ENCODE measurements at regions not wholly inside any gene's neighbourhood (a gene's known extent, or its start where the extent isn't known, plus 50 kb on each side); places are given as distances from the start of the nearest gene placed in this dataset.

DNA sequence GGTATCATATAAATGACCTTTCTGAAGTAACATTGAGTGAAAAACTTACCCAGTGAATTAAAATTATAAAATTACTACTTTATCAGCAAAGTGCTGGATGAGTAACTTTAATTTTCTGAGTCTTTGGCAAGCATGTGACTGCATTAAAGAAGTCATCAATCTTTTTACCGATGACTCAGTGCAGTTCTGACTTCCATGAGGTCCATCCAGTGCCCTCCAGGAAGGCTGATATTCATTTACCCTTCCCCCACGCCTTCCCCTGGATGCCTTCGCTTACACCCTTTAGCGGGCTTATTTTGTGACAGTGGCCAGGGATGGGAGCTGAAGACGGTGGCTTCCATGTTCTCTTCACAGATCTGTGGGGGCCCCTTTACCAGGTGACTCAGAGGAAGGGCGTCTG lies 572.9 kb upstream of the PFKP start:
- DNase-seq = no peak

DNA sequence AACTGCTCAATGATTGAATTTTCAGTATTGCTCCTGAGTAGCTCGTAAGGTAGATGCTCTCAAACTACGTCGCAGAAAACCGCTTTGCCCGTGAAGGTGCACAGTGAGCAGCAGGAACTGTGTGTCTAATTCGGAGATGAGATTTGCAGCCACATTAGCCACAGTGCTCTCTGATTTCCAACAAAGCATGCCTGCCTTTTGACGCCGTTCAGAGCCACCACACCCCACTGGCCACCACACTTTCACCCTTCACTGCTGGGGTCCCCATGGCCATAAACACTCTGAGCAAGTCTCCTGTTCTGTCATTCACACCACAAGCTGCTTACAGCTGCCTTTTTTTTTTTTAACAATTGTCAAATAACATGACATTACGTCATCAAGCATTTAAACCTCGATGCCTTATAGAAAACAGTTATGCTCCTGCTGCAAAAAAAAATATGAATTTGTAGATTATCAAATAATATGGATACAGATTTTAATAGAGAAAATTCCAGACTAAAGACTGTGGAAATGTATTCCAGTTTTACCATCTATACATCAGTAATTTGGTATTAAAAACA lies 578.8 kb upstream of the PFKP start:
- DNase-seq = no peak

DNA sequence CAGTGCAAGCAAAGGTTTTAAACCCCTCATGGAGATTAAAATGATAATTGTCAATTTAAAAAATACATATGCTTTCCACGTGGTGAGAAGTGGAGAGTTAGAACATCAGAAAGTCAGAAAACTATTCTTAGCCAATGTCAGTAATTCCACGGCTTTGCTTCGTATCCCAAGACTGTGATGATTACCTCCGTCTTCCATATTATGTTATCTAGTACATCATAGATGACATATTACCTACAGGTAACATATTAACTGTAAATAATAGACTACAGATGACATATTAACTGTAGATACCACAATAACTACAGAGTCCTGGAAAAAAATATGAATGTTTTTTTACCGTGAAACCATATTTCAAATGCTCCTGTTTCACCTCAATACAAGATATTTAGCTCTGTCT lies 579.4 kb upstream of the PFKP start:
- DNase-seq = no peak

DNA sequence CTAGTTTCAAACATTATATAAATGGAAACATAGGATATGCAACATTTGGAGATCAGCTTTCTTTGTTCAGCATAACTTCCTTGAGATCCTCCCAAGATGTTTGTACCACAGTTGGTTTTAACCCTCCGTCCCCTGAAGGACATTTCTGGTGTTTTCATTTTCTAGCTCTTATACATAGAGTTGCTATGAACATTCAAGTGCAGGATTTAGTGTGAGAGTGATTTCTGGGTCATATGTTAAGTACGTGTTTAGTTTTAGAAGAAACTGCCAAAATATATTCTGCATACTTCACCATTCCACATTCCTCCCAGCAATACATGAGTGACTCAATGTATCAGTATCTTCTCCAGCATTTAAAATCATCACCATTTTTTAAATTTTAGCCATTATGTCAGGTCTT lies 588.7 kb upstream of the PFKP start:
- DNase-seq = no peak

DNA sequence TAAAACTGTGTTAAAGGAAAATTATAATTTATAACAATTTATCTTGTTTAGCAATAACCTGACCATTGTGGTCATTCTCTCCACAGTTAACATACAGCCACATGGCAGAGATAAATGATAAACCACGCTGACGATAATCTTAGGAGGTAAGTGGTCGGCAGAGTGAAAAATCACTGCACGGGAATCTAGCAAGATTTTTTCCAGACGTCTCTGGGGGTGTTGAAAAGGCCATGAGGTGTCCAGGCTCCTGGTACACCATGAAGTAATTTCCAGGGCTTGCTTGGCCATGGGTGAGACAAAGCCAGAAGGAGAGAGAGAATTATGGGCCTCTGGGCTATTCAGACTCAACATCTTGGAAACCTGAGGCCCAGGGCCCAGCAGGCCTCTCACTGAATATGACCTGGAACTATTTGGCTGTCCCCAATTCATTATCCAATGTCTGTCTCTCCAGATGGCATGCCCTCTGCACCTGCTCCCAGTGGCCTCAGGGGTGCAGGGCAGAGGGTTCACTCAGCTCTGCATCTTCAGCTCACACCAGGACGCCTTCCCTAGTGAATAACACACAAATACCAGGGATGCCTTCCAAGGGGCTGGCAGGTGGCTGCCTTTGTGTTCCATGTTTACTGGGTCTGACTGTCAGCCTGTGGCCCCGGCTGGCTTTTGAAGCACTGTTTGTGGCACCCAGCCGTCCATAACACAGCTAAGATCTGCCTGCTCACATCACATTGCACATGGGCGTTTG lies 590.4 kb upstream of the PFKP start:
- no peak for DNase-seq

DNA sequence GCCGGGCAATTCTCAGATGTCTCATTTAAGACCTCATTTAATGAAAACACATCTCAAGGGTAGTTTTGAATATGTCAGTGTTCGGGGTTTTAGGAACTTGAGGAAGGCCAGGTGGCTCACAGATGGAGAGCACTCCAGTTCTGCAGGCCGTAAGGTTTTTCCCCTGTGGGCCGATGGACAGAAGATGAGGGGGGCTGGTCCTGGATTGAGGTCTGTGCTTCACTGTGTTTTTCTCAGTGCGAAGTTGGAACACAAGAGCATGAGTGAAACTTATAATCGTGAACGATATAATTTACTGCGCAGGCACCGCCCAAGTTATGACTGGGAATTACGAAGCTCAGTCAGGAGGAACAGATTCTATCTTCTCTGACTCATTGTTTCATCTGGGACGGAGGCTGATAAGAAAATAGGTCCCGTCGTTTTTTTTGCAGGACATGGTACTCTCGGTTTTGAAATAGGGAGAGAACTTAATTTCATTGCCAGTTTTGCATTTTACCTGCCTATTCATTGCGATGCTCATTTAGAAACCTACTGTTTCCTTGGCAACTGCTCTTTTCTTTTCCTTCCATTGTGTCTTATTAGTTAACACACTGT lies 591.0 kb upstream of the PFKP start:
- DNase-seq = no peak

DNA sequence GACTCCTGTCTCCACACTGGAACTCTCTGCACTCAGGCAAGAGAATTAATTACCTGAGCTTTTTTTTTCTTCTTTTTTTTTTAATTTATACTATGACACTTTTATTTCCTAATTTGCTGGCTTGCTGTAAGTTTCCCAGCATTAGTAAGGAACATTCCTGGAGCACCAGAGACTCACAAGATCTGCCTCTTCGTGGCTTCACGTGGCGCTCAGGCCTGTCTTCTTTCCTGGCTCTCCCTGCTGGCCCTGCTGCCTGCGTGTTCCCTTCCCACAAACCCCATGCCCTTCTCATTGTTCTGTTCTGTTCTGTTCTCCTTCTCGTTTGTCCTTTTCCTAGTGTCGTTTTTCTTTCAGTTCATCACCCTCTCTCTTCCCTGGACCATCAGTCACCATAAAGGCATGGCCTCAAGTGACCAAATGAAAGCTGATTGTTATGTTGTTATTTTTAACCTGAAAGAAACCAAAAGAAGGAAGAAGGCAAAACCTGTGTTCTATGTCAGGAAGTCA lies 591.6 kb upstream of the PFKP start:
- no peak for DNase-seq

DNA sequence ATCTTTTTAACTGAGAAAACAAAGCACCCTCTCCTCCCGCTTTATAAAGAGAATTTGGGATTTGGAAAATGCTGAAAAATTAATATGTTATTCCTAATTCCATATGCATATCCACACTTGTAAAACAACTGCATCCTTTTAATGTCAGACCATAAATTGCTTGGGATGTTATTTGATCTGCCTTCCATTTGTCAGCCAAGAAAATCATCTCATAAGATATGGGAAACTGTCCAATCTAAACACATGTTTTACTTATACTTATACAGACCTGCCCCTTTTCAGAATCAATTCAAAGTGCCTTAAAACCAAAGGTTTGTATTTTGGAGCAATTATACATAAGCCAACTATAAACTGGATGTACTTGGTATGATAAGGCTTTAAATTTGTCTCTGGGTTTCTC lies 595.5 kb upstream of the PFKP start:
- DNase-seq = no peak

DNA sequence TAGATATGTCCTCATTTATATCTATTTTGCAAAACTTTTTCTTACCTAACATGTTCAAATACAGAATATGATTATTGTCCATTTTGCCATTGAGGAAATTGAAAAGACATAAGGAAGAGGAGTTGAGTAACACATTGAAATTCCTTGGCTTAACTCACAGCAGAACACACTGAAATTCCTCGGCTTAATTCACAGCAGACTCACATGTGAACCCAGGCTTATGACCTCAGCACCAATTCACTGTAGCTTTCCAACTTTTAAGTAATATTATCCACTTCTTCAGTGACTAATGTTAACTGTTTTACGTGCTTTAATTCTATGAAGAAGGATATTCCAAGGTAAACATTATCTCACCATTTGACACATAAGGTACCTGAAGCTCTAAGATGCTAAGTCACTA lies 597.5 kb upstream of the PFKP start:
- no peak for DNase-seq

DNA sequence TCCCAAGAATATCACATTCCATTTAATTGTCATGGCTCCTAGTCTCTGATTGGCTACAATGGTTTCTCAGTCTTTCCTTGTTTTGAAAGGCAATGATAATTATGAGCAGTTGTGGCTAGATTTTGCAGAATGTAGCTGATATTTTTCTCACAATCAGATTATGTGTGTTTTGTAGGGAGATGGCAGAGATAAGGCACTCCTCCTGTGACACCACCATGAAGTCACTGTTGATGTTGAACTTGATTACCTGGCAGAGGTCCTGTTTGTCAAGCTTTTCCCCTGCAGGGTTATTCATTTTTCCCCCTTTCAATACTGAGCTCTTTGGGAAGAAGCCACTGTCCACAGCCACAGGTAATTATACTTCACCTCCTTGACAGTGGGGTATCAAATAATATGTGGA lies 602.9 kb upstream of the PFKP start:
- no peak for DNase-seq

DNA sequence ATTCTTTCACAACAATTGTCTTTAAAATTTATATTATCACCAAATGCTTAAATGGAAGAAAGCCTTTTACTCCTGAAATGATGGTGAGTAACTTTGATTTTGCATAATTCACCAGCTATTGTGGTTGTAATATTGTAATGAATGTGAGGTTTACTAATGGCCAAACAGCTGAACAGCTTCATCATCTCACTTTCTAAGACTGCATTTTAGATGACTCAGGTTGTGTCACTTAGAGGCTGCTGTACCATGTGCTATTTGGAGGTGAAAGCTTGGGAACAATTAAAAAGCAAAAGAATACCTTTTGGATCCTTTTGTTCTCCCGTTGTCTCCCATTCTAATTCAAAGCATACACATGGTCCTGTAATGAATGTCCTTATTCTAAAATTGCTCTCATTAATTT lies 604.0 kb upstream of the PFKP start:
- no peak for DNase-seq

DNA sequence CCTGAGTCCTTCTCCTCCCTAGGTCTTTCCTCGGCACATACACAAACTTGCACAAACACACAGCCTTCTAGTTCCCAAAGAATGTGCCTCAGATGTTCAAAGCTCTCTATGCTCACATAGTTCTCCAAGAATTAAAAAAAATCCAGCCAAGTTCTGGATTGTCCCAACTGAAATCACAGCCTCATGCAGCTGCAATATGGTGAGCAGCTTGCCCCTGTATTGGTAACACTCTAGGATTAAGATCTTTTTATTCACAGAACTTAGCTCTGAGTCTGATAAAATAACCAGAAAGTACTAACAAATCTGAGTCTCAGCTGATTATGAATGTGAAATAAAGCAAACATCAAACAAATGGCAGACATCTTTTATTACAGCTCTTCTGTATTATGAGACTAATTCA lies 604.8 kb upstream of the PFKP start:
- no peak for DNase-seq

DNA sequence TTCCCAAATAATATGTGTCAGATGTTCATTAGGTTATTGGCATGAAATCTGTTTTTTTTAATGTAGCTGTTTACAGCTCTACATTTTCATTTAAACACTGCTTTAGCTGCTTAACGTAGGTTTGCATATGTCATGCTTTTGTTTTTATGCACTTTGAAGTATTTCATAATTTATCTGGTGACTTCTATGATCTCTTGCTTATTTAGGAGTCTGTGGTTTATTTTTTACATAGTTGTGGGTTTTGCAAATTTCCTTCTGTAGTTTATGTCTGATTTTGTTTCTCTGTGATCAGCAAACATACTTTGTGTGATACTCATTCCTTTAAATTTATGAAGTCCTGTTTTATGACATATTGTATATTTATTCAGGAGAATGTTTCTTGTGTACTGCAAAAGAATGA lies 606.5 kb upstream of the PFKP start:
- DNase-seq = no peak

DNA sequence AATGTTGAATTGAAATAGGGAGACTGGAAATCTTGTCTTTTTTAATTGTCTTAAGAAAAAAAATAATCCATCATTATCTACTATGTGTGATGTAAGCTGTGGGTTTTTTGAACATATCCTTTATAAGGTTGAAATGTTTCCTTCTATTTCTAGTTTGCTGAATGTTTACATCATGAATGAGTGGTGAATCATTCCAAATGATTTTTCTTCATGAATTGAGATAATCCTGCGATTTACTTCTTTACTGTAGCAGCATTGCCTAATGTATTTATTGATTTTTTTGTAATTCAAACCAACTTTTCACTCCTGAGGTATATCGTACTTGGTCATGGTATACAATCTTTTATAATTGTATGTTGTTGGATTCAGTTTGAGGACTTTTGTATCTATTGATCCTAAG lies 607.6 kb upstream of the PFKP start:
- DNase-seq = no peak

DNA sequence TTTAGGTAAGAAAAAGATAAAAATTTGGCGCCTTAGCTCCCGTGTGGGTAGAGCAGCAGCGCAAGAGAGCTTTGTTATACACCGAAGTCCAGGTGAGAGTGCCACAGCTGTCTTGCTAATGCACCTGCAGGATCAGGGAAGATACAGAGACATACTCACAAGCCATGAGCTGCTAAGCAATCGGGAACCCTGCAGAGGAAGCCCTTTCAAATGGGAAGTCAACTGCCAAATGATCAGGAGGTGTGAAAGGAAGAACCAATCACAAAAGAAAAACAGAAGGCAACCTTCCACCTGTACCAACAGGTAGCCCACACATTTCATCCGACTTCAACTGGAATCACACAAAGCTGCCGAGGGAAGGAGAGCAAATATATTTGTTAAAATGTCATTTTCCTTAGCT lies 610.5 kb upstream of the PFKP start:
- no peak for DNase-seq

DNA sequence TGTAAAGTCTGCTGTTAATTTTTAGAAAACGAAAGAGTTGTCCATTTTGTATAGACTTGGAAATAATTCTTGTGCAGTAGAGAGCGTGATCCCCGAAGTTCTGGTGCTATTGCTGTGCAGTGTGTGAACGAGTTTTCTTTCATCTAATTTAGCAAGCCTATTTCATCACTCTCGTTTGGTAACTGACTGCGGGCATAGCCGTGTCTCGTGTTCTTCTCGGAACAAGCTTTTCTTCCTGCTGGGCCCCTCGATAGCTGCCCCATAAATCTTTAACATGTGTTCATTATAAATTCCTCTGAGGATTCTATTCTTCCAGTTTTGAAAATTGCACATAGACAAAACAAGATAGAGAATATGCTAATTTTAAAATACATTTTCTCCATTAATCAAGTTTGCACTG lies 622.0 kb upstream of the PFKP start:
- DNase-seq = no peak

DNA sequence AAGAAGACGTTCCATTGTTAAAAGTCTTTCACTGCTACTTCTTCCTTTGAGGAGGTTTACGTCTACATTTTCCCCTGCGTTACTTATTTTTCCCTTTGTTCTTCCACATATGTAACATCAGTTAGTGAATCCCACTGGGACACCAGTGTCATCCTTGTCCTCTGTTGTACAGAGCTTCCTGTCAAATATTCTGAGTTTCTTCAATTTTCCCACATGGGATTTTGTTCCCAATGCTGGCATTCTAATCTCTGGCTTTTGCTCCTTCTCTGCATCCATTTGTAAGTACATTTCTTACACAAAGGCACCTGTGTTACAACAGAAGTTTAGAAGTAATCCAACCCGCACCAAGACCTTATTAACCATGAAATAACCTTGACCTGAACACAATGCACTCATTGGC lies 627.4 kb upstream of the PFKP start:
- DNase-seq = no peak

DNA sequence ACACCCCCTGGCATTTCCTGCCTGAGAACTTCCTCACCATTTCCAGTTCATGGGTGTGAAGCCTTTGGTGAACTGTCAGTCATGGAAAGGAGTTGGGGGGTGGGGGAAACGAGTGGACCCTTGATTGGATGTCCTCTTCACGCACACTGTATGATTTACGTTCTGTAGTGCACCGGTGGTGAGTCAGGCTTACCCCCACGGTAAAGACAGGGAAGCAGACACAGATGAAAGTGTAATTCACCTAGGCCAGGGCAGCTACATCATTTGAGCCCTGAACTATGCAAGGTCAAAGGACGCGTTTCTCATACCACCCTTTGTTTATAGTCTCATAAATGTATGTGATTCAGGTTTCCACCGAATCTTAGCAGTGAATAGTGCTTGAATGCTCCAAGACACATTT lies 628.3 kb upstream of the PFKP start:
- no peak for DNase-seq

DNA sequence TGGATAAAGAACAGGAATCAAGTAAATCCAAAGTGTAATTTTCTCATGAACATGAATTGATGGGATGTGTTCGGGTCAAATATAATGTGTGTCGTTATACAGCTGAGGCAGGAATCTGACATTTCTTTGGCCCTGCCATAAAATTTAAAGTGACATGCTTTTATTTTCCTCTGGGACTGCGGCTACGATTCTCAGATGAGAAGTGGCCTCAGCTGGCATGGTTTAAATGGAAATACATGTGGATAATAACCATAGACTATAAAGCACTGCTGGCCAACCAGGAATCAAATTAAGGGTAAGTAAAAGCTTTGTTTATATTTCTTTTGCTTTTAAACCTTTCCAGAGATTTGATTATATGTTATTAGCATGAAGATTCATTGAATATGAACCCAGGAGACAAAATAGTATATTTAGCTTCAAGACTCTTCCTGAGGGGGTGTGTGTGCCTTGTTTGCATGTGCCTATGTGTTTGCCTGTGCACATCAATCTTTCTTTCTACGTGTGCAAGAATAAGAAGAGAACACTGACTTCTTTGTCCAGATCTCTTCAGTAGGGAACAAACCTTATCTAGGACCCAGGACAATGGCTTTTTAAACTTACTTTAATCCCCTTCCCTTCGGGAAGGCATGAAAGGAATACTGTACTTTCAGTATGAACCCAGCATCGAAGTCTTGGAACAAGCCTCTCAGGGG lies 629.0 kb upstream of the PFKP start:
- DNase-seq = no peak

DNA sequence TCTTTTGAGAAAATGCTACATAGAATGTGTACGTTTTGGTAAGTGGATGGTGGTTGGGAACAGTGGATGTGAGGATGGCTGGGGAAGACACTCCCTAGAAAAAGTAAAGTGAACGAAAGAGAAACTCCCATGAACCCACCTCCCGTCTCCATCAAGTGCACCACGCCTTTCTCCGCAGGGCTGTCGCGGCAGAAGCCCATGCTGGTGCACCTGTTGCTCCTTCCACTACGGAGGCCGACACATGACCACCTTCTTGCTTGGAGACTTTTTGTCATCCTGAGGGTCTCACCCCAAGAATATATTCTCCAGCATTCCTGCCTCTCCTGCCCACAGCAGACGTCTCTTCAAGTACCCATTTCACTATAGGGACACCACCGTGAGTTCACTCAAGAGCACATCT lies 630.4 kb upstream of the PFKP start:
- DNase-seq = no peak

DNA sequence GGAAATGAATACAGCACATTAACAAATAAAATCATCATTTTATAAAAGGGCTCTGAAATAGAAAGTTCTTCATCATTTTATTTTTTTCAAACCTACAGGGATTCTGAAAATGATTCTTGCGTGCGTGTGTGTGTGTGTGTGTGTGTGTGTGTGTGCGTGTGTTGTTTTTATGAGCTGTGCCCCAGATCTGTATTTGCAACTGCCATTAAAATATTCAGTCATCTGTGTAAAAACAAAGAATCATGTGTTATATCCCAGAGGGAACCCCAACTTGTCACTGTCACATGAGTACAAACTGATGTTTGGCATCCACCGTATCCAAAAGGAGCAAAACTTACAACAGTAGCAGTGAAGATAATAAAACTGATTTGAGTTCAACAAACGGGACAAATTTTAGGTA lies 635.4 kb upstream of the PFKP start:
- DNase-seq = no peak

DNA sequence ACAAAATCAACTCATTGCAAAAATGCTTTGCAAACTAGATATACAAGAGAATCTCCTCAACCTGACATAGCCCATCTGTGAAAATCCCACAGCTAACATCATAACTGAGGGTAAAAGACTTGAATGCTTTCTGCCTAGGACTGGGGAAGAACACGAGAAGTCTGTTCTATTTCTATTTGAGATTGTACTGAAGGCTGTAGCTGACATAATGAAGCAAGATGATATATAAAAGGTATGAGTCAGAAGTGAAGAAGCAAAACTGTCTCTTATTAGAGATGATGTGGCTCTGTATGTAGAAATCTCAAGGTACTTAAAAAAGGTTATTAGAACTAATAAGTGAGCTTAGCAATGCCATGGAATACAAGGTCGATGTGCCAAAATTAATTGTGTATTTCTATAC lies 639.9 kb upstream of the PFKP start:
- DNase-seq = no peak

DNA sequence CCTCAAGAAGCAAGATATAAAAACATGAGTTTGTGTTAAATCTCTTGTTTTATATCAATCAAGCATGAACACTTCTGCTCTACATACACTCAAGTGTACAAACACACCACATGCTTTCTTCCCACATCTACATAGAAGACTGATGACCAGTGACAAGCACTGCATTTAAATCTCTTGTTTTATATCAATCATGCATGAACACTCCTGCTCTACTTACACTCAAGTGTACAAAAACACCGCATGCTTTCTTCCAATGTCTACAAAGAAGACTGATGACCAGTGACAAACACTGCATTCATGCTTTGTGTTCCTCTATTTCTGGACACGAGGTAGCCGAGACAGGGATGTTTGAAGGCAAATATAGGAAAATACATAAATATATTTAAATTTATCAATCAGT lies 642.0 kb upstream of the PFKP start:
- DNase-seq = no peak

DNA sequence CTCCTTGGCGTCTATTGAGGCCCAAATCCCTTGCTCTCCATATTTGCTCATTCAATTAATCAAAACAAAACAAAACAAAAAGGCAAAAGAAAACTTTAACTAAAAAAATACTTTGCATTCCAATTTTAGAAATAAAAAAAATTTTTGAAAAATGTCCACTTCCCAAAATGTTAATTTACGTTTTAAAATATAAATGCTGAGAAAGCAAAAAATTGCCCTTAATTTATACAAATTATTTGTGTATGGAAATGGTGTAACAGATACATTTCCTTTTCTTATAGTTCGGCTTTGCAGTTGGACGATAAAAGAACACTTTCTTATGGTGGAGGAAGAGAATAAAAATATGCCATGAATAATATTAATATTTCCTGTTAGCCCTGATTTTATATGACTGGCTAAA lies 652.8 kb upstream of the PFKP start:
- DNase-seq = no peak
